Lower lobe of right lung (tissue), 2 donors: ENCODE measurements at regions not wholly inside any gene's neighbourhood (a gene's known extent, or its start where the extent isn't known, plus 50 kb on each side); places are given as distances from the start of the nearest gene placed in this dataset.

Experiments used
- ATAC-seq, 2 donors: fragments of 200-7000 bp; cut with Tn5 transposase; one replicate each; pipeline ENCODE4 v1.9.1; 2020 to 2022; ENCODE audit warnings: mild to moderate bottlenecking in 2 of 2, moderate library complexity in 2 of 2
- DNase-seq: peaks from one replicate; pipeline ENCODE4 v3.0.0-alpha.2; 2020
- H3K27ac ChIP-seq: fragments of 200-600 bp; one replicate; pipeline ENCODE4 v1.8.0; 2022
- H3K27me3 ChIP-seq: fragments of 200-600 bp; one replicate; pipeline ENCODE4 v1.8.0; 2022; ENCODE audit warnings: low read depth
- H3K36me3 ChIP-seq: fragments of 200-600 bp; one replicate; pipeline ENCODE4 v1.8.0; 2022; ENCODE audit warnings: mild to moderate bottlenecking
- H3K4me1 ChIP-seq: fragments of 200-600 bp; one replicate; pipeline ENCODE4 v1.8.0; 2022
- H3K4me3 ChIP-seq: fragments of 200-600 bp; one replicate; pipeline ENCODE4 v1.8.0; 2022; ENCODE audit warnings: mild to moderate bottlenecking
- H3K9me3 ChIP-seq: fragments of 200-600 bp; one replicate; pipeline ENCODE4 v1.8.0; 2022
- CTCF ChIP-seq: fragments of 200-600 bp; IDR thresholded peaks from one replicate; pipeline ENCODE4 v1.8.0; 2022; ENCODE audit warnings: antibody characterized with exemption, mild to moderate bottlenecking
- intact Hi-C: fragments of 100-400 bp; cut with DNase I; formaldehyde crosslinking; loops from one replicate; pipeline ENCODE4 v1.11.0; 2022
- donor health status: DM: no; HTN: yes; CAD: no; lungs with severe emphysema.

- H3K4me1 ChIP-seq, result no peaks in the 10 kb centered on the region
- H3K27ac ChIP-seq, result no peak overlapping the region
- no peak for TF ChIP-seq CTCF
- ATAC-seq (no peak), DNase-seq (no peak)
- H3K4me3 ChIP-seq, result no peak overlapping the region
- no peaks in the 10 kb centered on the region for H3K27me3 ChIP-seq
- H3K36me3 ChIP-seq, result no peaks in the 10 kb centered on the region
- no peaks in the 10 kb centered on the region for H3K9me3 ChIP-seq
- intact Hi-C loops, result no loop called here
Observed at GRCh38 chr13:75931116-75931515, 295.0 kb downstream of the LMO7 start.

GRCh38 chr13:75929076-75929475 lies 292.9 kb downstream of the LMO7 start:
- no peaks in the 10 kb centered on the region for H3K36me3 ChIP-seq
- DNase-seq (no peak), ATAC-seq (no peak)
- H3K9me3 ChIP-seq, result no peaks in the 10 kb centered on the region
- H3K27ac ChIP-seq, result no peak overlapping the region
- no peaks in the 10 kb centered on the region for H3K27me3 ChIP-seq
- no peak overlapping the region for H3K4me3 ChIP-seq
- H3K4me1 ChIP-seq, result no peaks in the 10 kb centered on the region
- intact Hi-C loops, result no loop called here
- TF ChIP-seq CTCF, result no peak

- no peaks in the 10 kb centered on the region for H3K36me3 ChIP-seq
- no peak for DNase-seq
- no peaks in the 10 kb centered on the region for H3K9me3 ChIP-seq
- H3K27ac ChIP-seq, result no peak overlapping the region
- no peak overlapping the region for H3K4me3 ChIP-seq
- intact Hi-C loops, result no loop called here
- no peak for ATAC-seq
- no peaks in the 10 kb centered on the region for H3K27me3 ChIP-seq
- TF ChIP-seq CTCF, result no peak
- H3K4me1 ChIP-seq, result no peaks in the 10 kb centered on the region
Observed at GRCh38 chr13:75927183-75927669, 291.1 kb downstream of the LMO7 start.

- no peak for DNase-seq
- no peak for TF ChIP-seq CTCF
- no peak overlapping the region for H3K27ac ChIP-seq
- H3K4me3 ChIP-seq, result no peak overlapping the region
- no peaks in the 10 kb centered on the region for H3K27me3 ChIP-seq
- H3K36me3 ChIP-seq, result no peaks in the 10 kb centered on the region
- no peaks in the 10 kb centered on the region for H3K4me1 ChIP-seq
- no peak for ATAC-seq
- intact Hi-C loops, result no loop called here
- H3K9me3 ChIP-seq, result no peaks in the 10 kb centered on the region
Observed at GRCh38 chr13:75920536-75920935, 284.4 kb downstream of the LMO7 start.

GRCh38 chr13:75919660-75920199 lies 283.6 kb downstream of the LMO7 start:
- Histone ChIP-seq H3K36me3 (no peaks in the 10 kb centered on the region), H3K27ac (no peak overlapping the region), H3K4me3 (no peak overlapping the region), H3K27me3 (no peaks in the 10 kb centered on the region), H3K4me1 (no peaks in the 10 kb centered on the region), H3K9me3 (no peaks in the 10 kb centered on the region)
- no peak for TF ChIP-seq CTCF
- ATAC-seq (no peak), DNase-seq (no peak)
- intact Hi-C loops, result no loop called here

GRCh38 chr13:75915066-75915465 lies 278.9 kb downstream of the LMO7 start:
- H3K27me3 ChIP-seq, result no peaks in the 10 kb centered on the region
- no peaks in the 10 kb centered on the region for H3K36me3 ChIP-seq
- no peak overlapping the region for H3K4me3 ChIP-seq
- intact Hi-C loops, result no loop called here
- no peaks in the 10 kb centered on the region for H3K4me1 ChIP-seq
- DNase-seq (no peak), ATAC-seq (no peak)
- TF ChIP-seq CTCF, result no peak
- H3K27ac ChIP-seq, result no peak overlapping the region
- H3K9me3 ChIP-seq, result no peaks in the 10 kb centered on the region
